Mesothelial cell of epicardium (in vitro differentiated cells): ENCODE measurements at regions not wholly inside any gene's neighbourhood (a gene's known extent, or its start where the extent isn't known, plus 50 kb on each side); places are given as distances from the start of the nearest gene placed in this dataset.
"Not testable (repeated sequence)": the region's sequence is repeated elsewhere in the genome, so short reads cannot be mapped to it uniquely, and the experiment has no call there.

Experiments
- DNase-seq, 2 experiments: peaks; one replicate each; pipeline ENCODE4 v3.0.0; 2021; ENCODE audit warnings: low spot score in 2 of 2; ENCODE audit not compliant: unreplicated experiment in 2 of 2
- H3K27ac Mint-ChIP-seq: 2 replicates; pipeline ENCODE4 v1.8.0; 2021; ENCODE audit warnings: mixed read lengths
- H3K27me3 Mint-ChIP-seq: 2 replicates; pipeline ENCODE4 v1.8.0; 2021; ENCODE audit warnings: low read depth, mixed read lengths
- H3K36me3 Mint-ChIP-seq: 2 replicates; pipeline ENCODE4 v1.8.0; 2021; ENCODE audit warnings: mixed read lengths
- H3K4me1 Mint-ChIP-seq: 2 replicates; pipeline ENCODE4 v1.8.0; 2021; ENCODE audit warnings: mixed read lengths
- H3K4me3 Mint-ChIP-seq: 2 replicates; pipeline ENCODE4 v1.8.0; 2021; ENCODE audit warnings: mild to moderate bottlenecking, moderate library complexity, mixed read lengths
- H3K9me3 Mint-ChIP-seq: 2 replicates; pipeline ENCODE4 v1.8.0; 2021; ENCODE audit warnings: mixed read lengths
- TF ChIP-seq, protein P1 (sequence below): fragments of 200-600 bp; sonication (generic); IDR thresholded peaks from one replicate; pipeline ENCODE4 v1.5.0; 2021; ENCODE audit warnings: antibody characterized with exemption; ENCODE audit not compliant: unreplicated experiment

DNA sequence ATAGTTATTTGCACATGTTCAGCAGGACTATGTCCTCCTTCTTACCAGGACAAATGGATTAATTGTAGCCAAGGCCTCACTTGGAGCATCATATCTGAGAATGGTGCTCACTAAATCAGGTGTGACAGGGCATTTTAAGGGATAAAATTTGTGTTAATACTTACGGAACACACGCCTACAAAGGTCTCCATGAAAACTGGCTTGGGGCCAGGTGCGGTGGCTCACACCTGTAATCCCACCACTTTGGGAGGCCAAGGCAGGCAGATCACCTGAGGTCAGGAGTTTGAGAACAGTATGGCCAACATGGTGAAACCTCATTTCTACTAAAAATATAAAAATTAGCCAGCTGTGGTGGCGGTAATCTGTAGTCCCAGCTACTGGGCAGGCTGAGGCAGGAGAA lies 75.1 kb upstream of the CAPZB start:
- Mint-ChIP-seq H3K27ac (no peak overlapping the region), H3K27me3 (peaks cover 15% of the 10 kb centered on the region), H3K4me1 (peaks cover 8% of the 10 kb centered on the region), H3K9me3 (no peaks in the 10 kb centered on the region), H3K4me3 (no peak overlapping the region), H3K36me3 (no peaks in the 10 kb centered on the region)
- TF ChIP-seq, protein P1, sequence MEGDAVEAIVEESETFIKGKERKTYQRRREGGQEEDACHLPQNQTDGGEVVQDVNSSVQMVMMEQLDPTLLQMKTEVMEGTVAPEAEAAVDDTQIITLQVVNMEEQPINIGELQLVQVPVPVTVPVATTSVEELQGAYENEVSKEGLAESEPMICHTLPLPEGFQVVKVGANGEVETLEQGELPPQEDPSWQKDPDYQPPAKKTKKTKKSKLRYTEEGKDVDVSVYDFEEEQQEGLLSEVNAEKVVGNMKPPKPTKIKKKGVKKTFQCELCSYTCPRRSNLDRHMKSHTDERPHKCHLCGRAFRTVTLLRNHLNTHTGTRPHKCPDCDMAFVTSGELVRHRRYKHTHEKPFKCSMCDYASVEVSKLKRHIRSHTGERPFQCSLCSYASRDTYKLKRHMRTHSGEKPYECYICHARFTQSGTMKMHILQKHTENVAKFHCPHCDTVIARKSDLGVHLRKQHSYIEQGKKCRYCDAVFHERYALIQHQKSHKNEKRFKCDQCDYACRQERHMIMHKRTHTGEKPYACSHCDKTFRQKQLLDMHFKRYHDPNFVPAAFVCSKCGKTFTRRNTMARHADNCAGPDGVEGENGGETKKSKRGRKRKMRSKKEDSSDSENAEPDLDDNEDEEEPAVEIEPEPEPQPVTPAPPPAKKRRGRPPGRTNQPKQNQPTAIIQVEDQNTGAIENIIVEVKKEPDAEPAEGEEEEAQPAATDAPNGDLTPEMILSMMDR = no peak
- DNase-seq = no peak

DNA sequence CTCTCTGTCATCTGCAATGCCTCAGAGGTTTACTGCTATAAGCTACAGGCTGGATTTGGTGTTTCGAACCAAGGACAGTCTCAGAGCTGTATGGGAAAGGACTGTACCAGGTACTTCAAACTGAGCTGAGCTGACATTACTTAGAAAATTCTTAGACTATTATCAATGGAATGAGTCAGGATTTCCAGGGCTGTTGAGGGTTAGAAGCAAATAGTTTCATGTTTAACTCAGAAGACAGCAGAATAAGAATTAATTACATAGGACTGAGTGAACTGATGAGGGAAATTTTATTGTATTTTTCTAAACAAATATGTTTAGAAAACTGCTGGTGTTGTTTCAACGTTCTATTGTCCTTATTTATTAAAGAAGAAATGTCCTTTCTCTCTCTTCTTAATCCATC lies 74.3 kb upstream of the CAPZB start:
- Mint-ChIP-seq H3K27me3 (peaks cover 15% of the 10 kb centered on the region), H3K27ac (no peak overlapping the region), H3K36me3 (no peaks in the 10 kb centered on the region), H3K4me3 (no peak overlapping the region), H3K4me1 (peaks cover 8% of the 10 kb centered on the region), H3K9me3 (no peaks in the 10 kb centered on the region)
- DNase-seq = no peak
- TF ChIP-seq, protein P1 = no peak

DNA sequence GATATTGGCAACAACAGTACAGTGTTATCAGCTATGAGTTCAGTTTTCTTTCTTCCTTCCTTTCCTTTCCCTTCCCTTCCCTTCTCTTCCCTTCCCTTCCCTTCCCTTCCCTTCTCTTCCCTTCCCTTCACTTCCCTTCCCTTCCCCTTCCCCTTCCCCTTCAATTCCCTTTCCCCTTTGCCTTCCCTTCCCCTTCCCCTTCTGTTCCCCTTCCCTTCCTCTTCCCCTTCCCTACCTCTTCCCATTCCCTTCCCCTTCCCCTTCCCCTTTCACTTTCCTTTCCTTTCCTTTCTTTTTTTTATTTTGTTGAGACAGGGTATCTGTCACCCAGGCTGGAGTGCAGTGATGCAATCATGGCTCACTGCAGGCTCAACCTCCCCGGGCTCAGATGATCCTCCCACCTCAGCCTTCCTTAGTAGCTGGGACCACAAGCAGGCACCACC lies 72.3 kb upstream of the CAPZB start:
- Mint-ChIP-seq H3K4me1 (no peaks in the 10 kb centered on the region), H3K27me3 (peaks cover 15% of the 10 kb centered on the region), H3K27ac (no peak overlapping the region), H3K9me3 (peaks cover 1% of the 10 kb centered on the region), H3K4me3 (no peak overlapping the region), H3K36me3 (no peaks in the 10 kb centered on the region)
- DNase-seq = no peak
- TF ChIP-seq, protein P1 = no peak

DNA sequence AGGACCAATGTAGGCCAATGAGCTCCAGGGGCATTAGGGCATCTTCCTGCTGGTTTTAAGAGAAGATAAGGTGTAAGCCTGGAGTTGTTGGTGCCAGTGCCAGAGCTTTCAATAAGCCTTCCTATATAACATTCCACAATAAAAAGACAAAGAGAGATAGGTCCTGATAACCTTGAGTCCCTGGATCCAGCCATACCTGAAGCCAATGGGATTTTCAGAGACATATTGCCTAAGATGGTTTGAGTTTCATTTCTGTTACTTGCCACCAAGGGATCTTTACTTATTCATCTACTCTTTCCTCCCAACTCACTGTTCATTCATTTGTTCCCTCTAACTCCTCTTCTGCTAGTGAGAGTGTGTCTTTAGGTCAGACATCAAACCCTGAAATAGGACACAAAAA lies 68.8 kb upstream of the CAPZB start:
- peaks cover 29% of the 10 kb centered on the region for H3K9me3 Mint-ChIP-seq
- H3K27me3 Mint-ChIP-seq = peaks cover 15% of the 10 kb centered on the region
- TF ChIP-seq, protein P1 = no peak
- no peaks in the 10 kb centered on the region for H3K4me1 Mint-ChIP-seq
- H3K27ac Mint-ChIP-seq = no peak overlapping the region
- no peak for DNase-seq
- H3K4me3 Mint-ChIP-seq = no peak overlapping the region
- no peaks in the 10 kb centered on the region for H3K36me3 Mint-ChIP-seq

DNA sequence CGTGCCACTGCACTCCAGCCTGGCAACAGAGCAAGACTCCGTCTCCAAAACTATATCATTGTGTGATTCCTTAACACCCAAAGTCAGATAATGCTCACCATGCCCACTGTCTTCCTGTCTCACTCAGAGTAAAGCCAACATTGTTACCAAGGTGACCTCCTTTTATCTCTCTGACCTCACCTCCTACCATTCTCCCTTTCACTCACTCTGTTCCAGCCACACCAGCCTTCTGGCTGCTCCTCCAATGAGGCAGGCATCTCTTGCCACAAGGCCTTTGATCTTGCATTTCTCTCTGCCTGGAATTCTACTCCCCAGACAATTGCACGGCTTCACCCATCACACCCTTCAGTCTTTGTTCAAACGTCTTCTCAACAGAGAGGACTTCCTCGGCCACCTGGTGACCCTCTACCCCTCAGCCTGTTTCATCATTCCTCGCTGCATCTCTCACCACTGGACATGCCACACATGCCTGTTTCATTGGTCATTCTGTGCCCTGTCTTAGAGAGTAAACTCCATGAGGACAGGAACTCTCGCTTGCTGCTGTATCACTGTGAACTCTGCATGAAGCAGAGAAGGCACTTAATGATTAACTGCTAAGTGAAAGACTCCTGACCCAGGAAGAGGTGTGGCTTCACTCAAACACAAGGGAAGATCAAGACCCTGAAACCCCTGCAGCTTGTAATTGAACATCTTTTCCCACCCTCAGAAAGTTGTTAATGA lies 67.1 kb upstream of the CAPZB start:
- DNase-seq = no peak
- no peaks in the 10 kb centered on the region for H3K4me1 Mint-ChIP-seq
- H3K27me3 Mint-ChIP-seq = peaks cover 5% of the 10 kb centered on the region
- H3K9me3 Mint-ChIP-seq = peaks cover 39% of the 10 kb centered on the region
- no peak overlapping the region for H3K27ac Mint-ChIP-seq
- no peaks in the 10 kb centered on the region for H3K36me3 Mint-ChIP-seq
- TF ChIP-seq, protein P1 = no peak
- H3K4me3 Mint-ChIP-seq = no peak overlapping the region

DNA sequence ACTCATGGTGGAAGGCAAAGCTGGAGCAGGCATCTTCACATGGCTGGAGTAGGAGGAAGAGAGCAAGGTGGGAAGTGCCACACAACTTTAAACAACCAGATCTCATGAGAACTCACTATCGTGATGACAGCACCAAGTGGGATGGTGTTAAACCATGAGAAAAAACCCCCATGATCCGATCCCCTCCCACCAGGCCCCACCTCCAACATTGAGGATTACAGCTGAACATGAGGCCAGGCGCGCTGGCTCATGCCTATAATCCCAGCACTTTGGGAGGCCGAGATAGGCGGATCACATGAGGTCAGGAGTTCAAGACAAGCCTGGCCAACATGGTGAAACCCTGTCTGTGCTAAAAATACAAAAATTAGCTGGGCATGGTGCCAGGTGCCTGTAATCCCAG lies 66.5 kb upstream of the CAPZB start:
- not testable (repeated sequence) for DNase-seq, H3K27ac Mint-ChIP-seq, H3K36me3 Mint-ChIP-seq, H3K4me1 Mint-ChIP-seq, H3K4me3 Mint-ChIP-seq, H3K27me3 Mint-ChIP-seq
- H3K9me3 Mint-ChIP-seq = peaks cover 39% of the 10 kb centered on the region

DNA sequence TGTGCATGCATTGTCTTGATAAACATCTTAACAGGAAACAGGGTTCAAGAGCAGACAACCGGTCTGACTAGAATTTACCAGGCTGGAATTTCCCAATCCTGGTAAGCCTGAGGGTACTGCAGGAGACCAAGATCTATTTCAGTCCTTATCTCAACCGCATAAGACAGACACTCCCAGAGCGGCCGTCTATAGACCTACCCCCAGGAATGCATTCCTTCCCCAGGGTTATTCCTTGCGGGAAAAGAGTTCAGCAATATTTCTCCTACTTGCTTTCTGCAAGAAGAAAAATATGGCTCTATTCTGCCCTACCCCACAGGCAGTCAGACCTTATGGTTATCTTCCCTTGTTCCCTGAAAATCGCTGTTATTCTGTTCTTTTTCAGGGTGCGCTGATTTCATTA lies 65.1 kb upstream of the CAPZB start:
- H3K4me3 Mint-ChIP-seq, H3K27ac Mint-ChIP-seq, H3K27me3 Mint-ChIP-seq, DNase-seq, H3K4me1 Mint-ChIP-seq, H3K36me3 Mint-ChIP-seq: not testable (repeated sequence)
- H3K9me3 Mint-ChIP-seq = peaks cover 50% of the 10 kb centered on the region
